ENCODE measurements at regions not wholly inside any gene's neighbourhood (a gene's known extent, or its start where the extent isn't known, plus 50 kb on each side); places are given as distances from the start of the nearest gene placed in this dataset.

DNA sequence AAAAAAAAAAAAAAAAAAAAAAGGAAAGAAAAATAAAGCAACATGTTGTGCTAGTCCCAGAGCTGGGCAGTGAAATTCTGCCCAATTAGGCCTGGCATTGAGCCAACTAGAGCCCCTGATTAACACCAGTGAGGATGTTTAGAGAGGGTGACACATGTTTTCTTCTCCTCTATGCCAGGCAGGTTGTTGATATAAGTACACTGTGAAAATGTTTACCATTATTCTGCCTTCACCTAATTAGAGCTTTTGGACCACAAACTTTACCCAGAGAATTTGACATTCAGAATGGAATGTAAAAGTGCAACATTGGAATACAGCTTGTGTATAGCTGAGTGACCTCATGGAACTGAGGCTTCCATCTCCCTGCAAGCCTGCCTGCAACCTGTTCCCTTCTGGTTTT is 62.0 kb upstream of the EPCAM start:
- TF ChIP-seq, protein P1, sequence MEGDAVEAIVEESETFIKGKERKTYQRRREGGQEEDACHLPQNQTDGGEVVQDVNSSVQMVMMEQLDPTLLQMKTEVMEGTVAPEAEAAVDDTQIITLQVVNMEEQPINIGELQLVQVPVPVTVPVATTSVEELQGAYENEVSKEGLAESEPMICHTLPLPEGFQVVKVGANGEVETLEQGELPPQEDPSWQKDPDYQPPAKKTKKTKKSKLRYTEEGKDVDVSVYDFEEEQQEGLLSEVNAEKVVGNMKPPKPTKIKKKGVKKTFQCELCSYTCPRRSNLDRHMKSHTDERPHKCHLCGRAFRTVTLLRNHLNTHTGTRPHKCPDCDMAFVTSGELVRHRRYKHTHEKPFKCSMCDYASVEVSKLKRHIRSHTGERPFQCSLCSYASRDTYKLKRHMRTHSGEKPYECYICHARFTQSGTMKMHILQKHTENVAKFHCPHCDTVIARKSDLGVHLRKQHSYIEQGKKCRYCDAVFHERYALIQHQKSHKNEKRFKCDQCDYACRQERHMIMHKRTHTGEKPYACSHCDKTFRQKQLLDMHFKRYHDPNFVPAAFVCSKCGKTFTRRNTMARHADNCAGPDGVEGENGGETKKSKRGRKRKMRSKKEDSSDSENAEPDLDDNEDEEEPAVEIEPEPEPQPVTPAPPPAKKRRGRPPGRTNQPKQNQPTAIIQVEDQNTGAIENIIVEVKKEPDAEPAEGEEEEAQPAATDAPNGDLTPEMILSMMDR (IDR thresholded peaks at IDR 0.05; ENCODE audit: extremely low read depth in 1 of 2, insufficient read depth in 1 of 2, low read depth in 1 of 2, low read length in 2 of 2): no peak
- TF ChIP-seq POLR2A (IDR thresholded peaks at IDR 0.05; ENCODE audit: low read depth, low read length) (no peak), FOS (IDR thresholded peaks at IDR 0.05; ENCODE audit: borderline replicate concordance, insufficient read depth, low read length) (no peak), POLR2AphosphoS5 (IDR thresholded peaks at IDR 0.05; ENCODE audit: insufficient read depth, low read depth, low read length) (no peak), JUN (IDR thresholded peaks at IDR 0.05; ENCODE audit: borderline replicate concordance, insufficient read depth, insufficient read length, low read depth) (no peak)
